Mesenchymal stem cell (in vitro differentiated cells and primary cell): ENCODE measurements at regions not wholly inside any gene's neighbourhood (a gene's known extent, or its start where the extent isn't known, plus 50 kb on each side); places are given as distances from the start of the nearest gene placed in this dataset.

Experiments
- DNase-seq: peaks from one replicate; pipeline ENCODE4 v3.0.0-alpha.2; 2013
- H2AFZ ChIP-seq: one replicate; pipeline ENCODE4 v1.6.1; 2013; ENCODE audit warnings: low read depth, mild to moderate bottlenecking, control low read depth, inconsistent platforms, low read length, moderate library complexity
- H2AK5ac ChIP-seq: 2 replicates; pipeline ENCODE4 v1.6.1; 2013; ENCODE audit warnings: low read length, moderate library complexity, mild to moderate bottlenecking, inconsistent platforms; ENCODE audit not compliant: severe bottlenecking
- H2BK120ac ChIP-seq: one replicate; pipeline ENCODE4 v1.6.1; 2013; ENCODE audit warnings: low read depth, mild to moderate bottlenecking, inconsistent platforms, low read length, moderate library complexity
- H2BK12ac ChIP-seq, 2 experiments: one replicate each; pipeline ENCODE4 v1.6.1; 2013; ENCODE audit warnings: inconsistent platforms in 2 of 2, low read length in 2 of 2, mild to moderate bottlenecking in 2 of 2, moderate library complexity in 2 of 2, control low read depth in 1 of 2
- H2BK15ac ChIP-seq: one replicate; pipeline ENCODE4 v1.6.1; 2013; ENCODE audit warnings: mild to moderate bottlenecking, low read depth, inconsistent platforms; ENCODE audit not compliant: poor library complexity, severe bottlenecking
- H2BK5ac ChIP-seq: 2 replicates; pipeline ENCODE4 v1.6.1; 2013; ENCODE audit warnings: low read depth, mild to moderate bottlenecking, low read length, control low read depth, inconsistent platforms; ENCODE audit not compliant: poor library complexity, severe bottlenecking
- H3K14ac ChIP-seq, 2 experiments: one replicate each; pipeline ENCODE4 v1.6.1; 2013; ENCODE audit warnings: inconsistent platforms in 2 of 2, low read length in 2 of 2, control low read depth in 1 of 2, mild to moderate bottlenecking in 1 of 2, moderate library complexity in 1 of 2
- H3K18ac ChIP-seq, 2 experiments: one replicate each; pipeline ENCODE4 v1.6.1; 2013; ENCODE audit warnings: inconsistent platforms in 2 of 2, low read length in 2 of 2, control low read depth in 1 of 2, low read depth in 1 of 2, mild to moderate bottlenecking in 1 of 2
- H3K23ac ChIP-seq, 2 experiments: one replicate each; pipeline ENCODE4 v1.6.1; 2013; ENCODE audit warnings: inconsistent platforms in 2 of 2, low read length in 2 of 2, mild to moderate bottlenecking in 2 of 2, moderate library complexity in 2 of 2, control low read depth in 1 of 2
- H3K27ac ChIP-seq: 2 replicates; pipeline ENCODE4 v1.5.1; 2013; ENCODE audit warnings: mild to moderate bottlenecking, moderate library complexity, low read length, control low read depth, inconsistent platforms; ENCODE audit not compliant: poor library complexity, severe bottlenecking
- H3K27me3 ChIP-seq, 2 experiments: 2 replicates each; pipeline versions ENCODE4 v1.6.1 to v1.7.0; 2013; ENCODE audit warnings: low read length in 2 of 2, mild to moderate bottlenecking in 2 of 2, moderate library complexity in 2 of 2, control low read depth in 1 of 2, inconsistent platforms in 1 of 2; ENCODE audit not compliant: control insufficient read depth in 1 of 2, insufficient read depth in 1 of 2
- H3K36me3 ChIP-seq, 2 experiments: 2 replicates each; pipeline versions ENCODE4 v1.6.1 to v1.7.0; 2013; ENCODE audit warnings: low read length in 2 of 2, control low read depth in 1 of 2, inconsistent platforms in 1 of 2, low read depth in 1 of 2, mild to moderate bottlenecking in 1 of 2; ENCODE audit not compliant: insufficient read depth in 2 of 2, control insufficient read depth in 1 of 2
- H3K4ac ChIP-seq, 2 experiments: one replicate each; pipeline ENCODE4 v1.6.1; 2013; ENCODE audit warnings: inconsistent platforms in 2 of 2, low read length in 2 of 2, mild to moderate bottlenecking in 2 of 2, moderate library complexity in 2 of 2, control low read depth in 1 of 2, low read depth in 1 of 2
- H3K4me1 ChIP-seq: 2 replicates; pipeline ENCODE4 v1.6.1; 2013; ENCODE audit warnings: low read depth, low read length, control low read depth; ENCODE audit not compliant: control insufficient read depth, insufficient read depth
- H3K4me2 ChIP-seq: 2 replicates; pipeline ENCODE4 v1.6.1; 2013; ENCODE audit warnings: low read length, mild to moderate bottlenecking, inconsistent platforms; ENCODE audit not compliant: poor library complexity, severe bottlenecking
- H3K4me3 ChIP-seq, 2 experiments: 2 replicates each; pipeline versions ENCODE4 v1.5.1 to v1.7.0; 2013; ENCODE audit warnings: low read length in 2 of 2, mild to moderate bottlenecking in 2 of 2, control low read depth in 1 of 2, low read depth in 1 of 2; ENCODE audit not compliant: insufficient read depth in 1 of 2
- H3K79me1 ChIP-seq: replicated peaks from 2 replicates; pipeline ENCODE4 v1.6.1; 2013; ENCODE audit warnings: mild to moderate bottlenecking, control low read depth, low read length, inconsistent platforms; ENCODE audit not compliant: poor library complexity, severe bottlenecking
- H3K9ac ChIP-seq: 2 replicates; pipeline ENCODE4 v1.7.0; 2013; ENCODE audit warnings: mild to moderate bottlenecking, low read length, moderate library complexity
- H3K9me3 ChIP-seq: 2 replicates; pipeline ENCODE4 v1.7.0; 2013; ENCODE audit warnings: mild to moderate bottlenecking, low read length; ENCODE audit not compliant: control insufficient read depth
- H4K8ac ChIP-seq: one replicate; pipeline ENCODE4 v1.6.1; 2013; ENCODE audit warnings: inconsistent platforms, mild to moderate bottlenecking, low read length, moderate library complexity
- H4K91ac ChIP-seq: one replicate; pipeline ENCODE4 v1.6.1; 2013; ENCODE audit warnings: mild to moderate bottlenecking, low read length, inconsistent platforms
- WGBS: methylation state at CpG from one replicate; pipeline ENCODE4 v1.1.7; 2013; ENCODE audit warnings: mixed read lengths; 5-methylcytosine and 5-hydroxymethylcytosine counted together

DNA sequence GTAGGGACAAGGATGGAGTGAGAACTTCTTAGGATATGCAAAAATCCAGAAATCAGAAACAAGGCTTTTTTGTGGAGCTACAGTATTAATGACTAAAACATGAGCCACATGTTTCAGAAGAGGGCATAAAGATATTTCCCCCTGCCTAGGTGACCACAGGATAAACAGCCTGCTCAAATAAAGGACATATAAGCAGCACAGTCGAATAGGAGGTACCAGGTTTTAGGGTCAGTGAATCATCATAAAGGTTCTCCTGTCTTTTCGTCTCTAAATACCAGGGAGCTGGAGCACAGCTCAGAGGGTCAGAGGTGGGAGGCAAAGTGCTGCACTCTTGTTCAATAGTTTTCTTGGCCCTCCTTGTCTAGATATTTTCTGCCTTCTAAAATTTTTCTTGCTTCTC, 211.9 kb upstream of the HS3ST1 start:
- H3K79me1 ChIP-seq: no peaks in the 10 kb centered on the region
- no peak overlapping the region for H2BK12ac ChIP-seq
- H3K23ac ChIP-seq: no peak overlapping the region
- peaks cover 3% of the 10 kb centered on the region for H3K4me1 ChIP-seq
- H2BK15ac ChIP-seq: no peak overlapping the region
- H2BK120ac ChIP-seq: no peak overlapping the region
- H4K8ac ChIP-seq: no peak overlapping the region
- H3K4me3 ChIP-seq: no peak overlapping the region
- H3K4ac ChIP-seq: no peak overlapping the region
- no peaks in the 10 kb centered on the region for H3K27me3 ChIP-seq
- H3K18ac ChIP-seq: no peak overlapping the region
- no peak overlapping the region for H3K4me2 ChIP-seq
- H4K91ac ChIP-seq: no peak overlapping the region
- H3K27ac ChIP-seq: no peak overlapping the region
- no peak overlapping the region for H3K14ac ChIP-seq
- H3K9ac ChIP-seq: no peak overlapping the region
- 62% methylated on average over 2 of the region's 2 CpGs for WGBS
- no peak overlapping the region for H2AFZ ChIP-seq
- peaks cover 23% of the 10 kb centered on the region for H3K9me3 ChIP-seq
- no peaks in the 10 kb centered on the region for H3K36me3 ChIP-seq
- H2AK5ac ChIP-seq: no peak overlapping the region
- no peak for DNase-seq
- no peak overlapping the region for H2BK5ac ChIP-seq

GRCh38 chr4:11636551-11636950, 207.9 kb upstream of the HS3ST1 start:
- no peak for DNase-seq
- Histone ChIP-seq H2BK15ac (no peak overlapping the region), H3K9me3 (peaks cover 9% of the 10 kb centered on the region), H2AK5ac (peak overlapping the region; percentile 8), H4K91ac (no peak overlapping the region), H3K4me1 (peaks cover 7% of the 10 kb centered on the region), H3K36me3 (no peaks in the 10 kb centered on the region), H3K79me1 (no peaks in the 10 kb centered on the region), H2BK12ac (no peak overlapping the region), H3K18ac (no peak overlapping the region), H3K27ac (peak overlapping the region; percentile 95), H3K4ac (no peak overlapping the region), H2BK120ac (no peak overlapping the region), H3K27me3 (no peaks in the 10 kb centered on the region), H3K4me3 (no peak overlapping the region), H2AFZ (no peak overlapping the region), H4K8ac (no peak overlapping the region), H3K4me2 (no peak overlapping the region), H3K23ac (no peak overlapping the region), H3K9ac (no peak overlapping the region), H3K14ac (no peak overlapping the region), H2BK5ac (peak overlapping the region; percentile 36)
- WGBS: 93% methylated on average over 3 of the region's 4 CpGs

DNA sequence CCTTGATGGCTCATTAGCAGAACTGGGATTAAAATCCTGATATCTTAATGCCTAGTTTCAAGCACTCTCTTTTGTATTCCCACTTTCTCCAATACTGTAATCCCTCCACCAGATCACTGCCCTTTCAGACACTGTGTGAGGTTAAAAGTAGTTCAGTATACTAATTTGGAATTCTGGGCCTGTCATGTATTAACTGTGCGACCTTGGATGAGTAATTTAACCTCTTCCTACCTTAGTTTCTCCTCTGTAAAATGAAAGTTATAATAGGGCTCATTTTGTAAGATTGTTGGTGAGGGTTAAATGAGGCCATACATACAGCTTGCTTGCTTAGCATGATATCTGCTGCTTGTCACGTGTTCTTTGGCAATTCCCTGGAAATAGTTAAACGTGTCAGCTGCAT, 207.3 kb upstream of the HS3ST1 start:
- Histone ChIP-seq H3K14ac (no peak overlapping the region), H3K9me3 (peaks cover 9% of the 10 kb centered on the region), H4K91ac (no peak overlapping the region), H3K4ac (no peak overlapping the region), H2AFZ (no peak overlapping the region), H3K4me2 (no peak overlapping the region), H3K18ac (no peak overlapping the region), H2BK120ac (no peak overlapping the region), H4K8ac (no peak overlapping the region), H3K4me1 (peaks cover 7% of the 10 kb centered on the region), H3K79me1 (no peaks in the 10 kb centered on the region), H3K9ac (no peak overlapping the region), H3K23ac (no peak overlapping the region), H2BK15ac (no peak overlapping the region), H3K36me3 (no peaks in the 10 kb centered on the region), H2BK12ac (no peak overlapping the region), H3K27ac (peak overlapping the region; percentile 95), H2AK5ac (peak overlapping the region; percentile 54), H3K27me3 (no peaks in the 10 kb centered on the region), H3K4me3 (no peak overlapping the region), H2BK5ac (peak overlapping the region; percentile 90)
- no peak for DNase-seq
- 77% methylated on average over 3 of the region's 3 CpGs for WGBS

DNA sequence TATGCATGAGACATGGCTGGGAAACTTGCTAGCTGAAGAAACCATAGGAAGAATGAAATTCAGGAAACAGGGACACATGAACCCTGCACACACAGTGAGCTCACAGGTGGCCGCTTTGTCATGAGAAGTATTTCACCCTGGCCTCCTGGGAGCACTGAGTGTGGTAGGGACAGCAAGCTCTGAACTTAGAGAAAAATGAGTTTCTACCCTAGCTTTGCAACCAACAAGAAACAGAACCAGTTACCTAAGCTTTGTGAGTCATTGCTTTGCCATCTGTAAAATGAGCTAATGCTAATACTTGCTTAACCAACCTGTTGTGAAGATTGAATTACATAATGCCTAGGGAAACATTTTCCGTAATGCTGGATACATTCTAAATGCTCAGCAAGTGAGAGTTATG, 206.6 kb upstream of the HS3ST1 start:
- 82% methylated on average over 1 of the region's 2 CpGs for WGBS
- peak; percentile 69 for DNase-seq

More for the DNA sequence above, 206.6 kb upstream of the HS3ST1 start:
- Histone ChIP-seq H3K9me3 (peaks cover 9% of the 10 kb centered on the region), H2AFZ (no peak overlapping the region), H3K14ac (no peak overlapping the region), H3K4ac (no peak overlapping the region), H2BK12ac (no peak overlapping the region), H2BK15ac (no peak overlapping the region), H3K4me2 (no peak overlapping the region), H3K27me3 (no peaks in the 10 kb centered on the region), H3K18ac (no peak overlapping the region), H4K8ac (no peak overlapping the region), H2AK5ac (peak overlapping the region; percentile 21), H3K36me3 (no peaks in the 10 kb centered on the region), H2BK5ac (peak overlapping the region; percentile 95), H2BK120ac (no peak overlapping the region), H4K91ac (no peak overlapping the region), H3K4me3 (no peak overlapping the region), H3K4me1 (peaks cover 7% of the 10 kb centered on the region), H3K27ac (peak overlapping the region; percentile 98), H3K9ac (no peak overlapping the region), H3K23ac (no peak overlapping the region), H3K79me1 (no peaks in the 10 kb centered on the region)
